Hematopoietic multipotent progenitor cell treated with erythropoietin and hydrocortisone succinate and interleukin-3 and kit ligand, for 4 days (in vitro differentiated cells): ENCODE measurements at regions not wholly inside any gene's neighbourhood (a gene's known extent, or its start where the extent isn't known, plus 50 kb on each side); places are given as distances from the start of the nearest gene placed in this dataset.
"Not testable (repeated sequence)": the region's sequence is repeated elsewhere in the genome, so short reads cannot be mapped to it uniquely, and the experiment has no call there.

Experiments used
- DNase-seq: peaks from one replicate; pipeline ENCODE4 v3.0.0-alpha.2; 2015

DNA sequence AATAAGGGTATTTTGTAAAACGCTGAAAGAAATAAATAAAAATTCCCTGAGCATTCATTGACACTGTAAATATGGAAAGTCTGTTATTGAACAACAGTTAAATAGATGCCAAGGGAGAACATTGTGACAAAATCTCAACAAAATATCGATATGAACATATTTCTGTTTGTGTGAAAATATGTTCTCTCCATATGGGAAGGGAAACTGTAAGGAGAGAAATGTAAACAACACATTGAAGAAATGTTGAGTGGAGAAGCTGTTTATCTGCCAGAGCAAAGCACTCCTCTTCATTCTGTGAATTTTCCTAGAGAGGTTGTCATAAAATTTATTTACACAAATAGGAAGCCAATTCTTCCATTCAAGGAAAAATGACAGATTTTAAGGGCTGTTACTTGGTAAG is 57.1 kb upstream of the EOMES start:
- DNase-seq = no peak

DNA sequence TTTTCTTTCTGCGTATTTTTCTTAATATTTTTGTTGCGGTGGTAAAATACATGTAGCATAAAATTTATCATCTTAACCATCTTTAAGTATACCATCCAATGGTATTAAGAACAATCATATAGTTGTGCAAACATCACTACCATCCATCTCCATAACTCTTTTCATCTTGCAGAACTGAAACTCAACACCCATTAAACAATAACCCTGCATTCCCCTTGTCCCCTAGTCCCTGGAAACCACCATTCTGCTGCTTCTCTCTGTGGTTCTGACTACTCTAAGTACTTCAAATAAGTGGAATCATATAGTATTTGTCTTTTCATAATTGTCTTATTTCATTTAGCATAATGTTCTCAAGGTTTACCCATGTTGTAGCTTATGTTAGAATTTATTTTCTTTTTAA is 67.3 kb upstream of the EOMES start:
- no peak for DNase-seq

DNA sequence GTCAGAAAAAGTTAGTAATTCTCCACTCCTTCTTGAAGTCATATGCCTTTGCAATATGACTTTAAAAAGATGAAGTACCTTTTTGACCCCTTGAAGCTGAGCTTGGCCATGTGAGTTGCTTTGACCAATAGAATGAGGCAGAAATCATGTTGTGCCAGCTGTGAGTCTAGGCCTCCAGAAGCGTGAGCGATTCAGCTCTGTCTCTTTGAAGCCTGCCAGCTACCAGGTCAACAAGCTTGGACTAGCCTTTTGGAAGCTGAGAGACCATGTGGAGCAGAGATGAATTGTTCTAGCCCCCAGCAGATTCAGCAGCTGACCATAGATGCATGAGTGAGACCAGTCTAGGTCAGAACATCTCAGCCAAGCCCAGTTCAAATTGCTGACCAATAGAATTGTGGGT is 69.8 kb upstream of the EOMES start:
- no peak for DNase-seq

DNA sequence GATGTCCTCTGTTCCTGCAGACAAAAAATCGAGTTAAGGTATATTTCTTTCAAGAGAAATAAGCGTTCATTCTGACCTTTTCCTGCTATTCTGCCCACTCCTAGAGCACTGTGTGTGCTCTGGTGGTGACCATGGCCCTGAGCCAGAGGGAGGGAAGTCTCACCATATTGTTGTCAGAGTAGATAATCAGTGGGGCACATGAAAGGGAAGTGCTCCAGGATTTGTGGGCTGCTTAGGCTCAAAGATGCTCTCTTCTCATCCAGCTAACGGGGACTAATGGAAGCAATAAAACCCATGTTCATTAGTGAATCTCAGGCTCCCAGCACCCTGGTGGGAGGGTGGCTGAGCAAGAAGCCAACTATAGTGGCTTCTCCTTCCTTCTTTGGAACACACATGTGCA is 70.7 kb upstream of the EOMES start:
- DNase-seq = no peak

DNA sequence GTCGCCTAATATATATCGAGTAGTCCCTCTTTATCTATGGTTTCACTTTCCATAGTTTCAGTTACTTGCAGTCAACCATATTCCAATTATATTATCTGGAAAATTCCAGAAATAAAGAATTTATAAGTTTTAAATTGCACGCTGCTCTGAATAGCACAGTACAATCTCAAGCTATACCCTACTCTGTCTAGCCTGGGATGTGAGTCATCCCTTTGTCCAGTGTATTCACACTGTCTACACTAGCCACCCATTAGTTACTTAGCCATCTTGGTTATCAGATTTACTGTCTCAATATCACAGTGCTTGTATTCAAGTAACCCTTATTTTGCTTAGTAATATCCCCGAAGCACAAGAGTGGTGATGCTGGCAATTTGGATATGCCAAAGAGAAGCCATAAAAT is 72.1 kb upstream of the EOMES start:
- no peak for DNase-seq

DNA sequence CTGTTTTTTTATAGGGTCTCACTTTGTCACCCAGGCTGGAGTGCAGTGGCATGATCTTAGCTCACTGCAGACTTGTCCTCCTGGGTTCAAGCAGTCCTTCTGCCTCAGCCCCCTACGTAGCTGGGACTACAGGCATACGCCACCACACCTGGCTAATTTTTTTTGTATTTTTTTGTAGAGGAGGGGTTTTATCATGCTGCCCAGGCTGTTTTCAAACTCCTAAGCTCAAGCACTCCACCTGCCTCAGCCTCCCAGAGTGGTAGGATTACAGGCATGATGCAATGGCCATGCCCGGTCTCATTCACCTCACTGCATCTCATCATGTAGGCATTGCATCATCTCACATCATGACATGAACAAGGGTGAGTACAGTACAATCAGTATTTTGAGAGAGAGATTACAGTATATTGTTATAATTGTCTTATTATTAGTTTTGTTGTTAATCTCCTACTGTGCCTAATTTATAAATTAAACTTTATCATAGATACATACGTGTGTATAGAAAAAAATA is 74.3 kb upstream of the EOMES start:
- DNase-seq = no peak

DNA sequence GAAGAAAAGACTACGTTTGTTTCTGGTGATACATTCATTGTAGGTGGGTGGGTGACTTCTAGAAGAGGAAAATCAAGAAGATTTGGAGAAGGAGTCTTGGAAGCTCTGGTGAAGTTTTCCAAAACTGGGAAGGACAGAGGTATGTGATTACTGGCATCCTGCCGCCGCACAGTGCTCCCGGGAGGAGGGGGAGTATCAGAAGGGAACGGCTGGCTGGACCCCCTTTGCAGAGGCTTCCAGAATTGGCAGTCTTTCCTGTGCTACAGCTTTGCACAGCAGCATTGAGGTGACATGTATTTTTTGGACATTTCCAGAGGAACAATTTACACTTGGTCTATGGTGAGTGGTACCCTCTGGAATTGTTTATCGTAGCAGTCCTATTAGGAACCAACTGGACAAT is 75.7 kb upstream of the EOMES start:
- no peak for DNase-seq

DNA sequence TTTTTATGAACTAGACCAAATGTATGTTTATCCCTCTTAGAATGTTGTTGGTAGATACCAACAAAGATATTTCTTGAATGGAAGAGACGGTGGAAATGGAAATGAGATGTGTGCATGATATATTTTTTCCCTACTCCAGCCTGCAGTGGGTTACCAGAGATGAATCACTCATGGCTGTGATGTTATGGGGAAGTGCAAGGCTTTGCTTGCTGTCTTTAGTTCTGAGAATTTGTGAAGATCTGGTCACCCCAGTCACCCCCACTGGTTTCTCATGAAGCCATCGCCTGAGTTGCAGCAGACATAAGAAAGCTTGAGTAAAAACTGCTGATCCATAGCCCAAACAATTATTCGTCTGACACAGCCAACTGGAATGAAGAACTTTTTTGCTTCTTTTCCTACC is 78.1 kb upstream of the EOMES start:
- DNase-seq = no peak

DNA sequence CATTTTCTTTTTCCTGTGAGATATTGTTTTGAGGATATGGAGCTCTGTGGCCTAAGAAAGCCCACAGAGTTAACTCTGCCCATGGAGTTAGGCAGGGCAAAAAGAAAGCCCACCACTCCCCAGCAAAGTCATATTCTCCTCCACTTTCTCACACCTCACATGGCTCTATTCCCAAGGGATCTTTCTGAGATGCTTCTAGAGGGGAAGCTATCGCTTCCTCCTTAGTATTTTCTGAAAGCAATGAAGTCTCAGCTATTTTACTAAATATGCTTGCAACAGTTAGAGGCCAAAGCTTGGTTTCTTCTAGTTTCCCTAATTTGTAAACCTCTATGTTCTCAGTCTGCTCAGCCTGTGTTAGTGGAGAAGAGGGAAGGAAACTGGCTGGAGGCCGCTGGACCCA is 80.3 kb upstream of the EOMES start:
- DNase-seq = no peak

DNA sequence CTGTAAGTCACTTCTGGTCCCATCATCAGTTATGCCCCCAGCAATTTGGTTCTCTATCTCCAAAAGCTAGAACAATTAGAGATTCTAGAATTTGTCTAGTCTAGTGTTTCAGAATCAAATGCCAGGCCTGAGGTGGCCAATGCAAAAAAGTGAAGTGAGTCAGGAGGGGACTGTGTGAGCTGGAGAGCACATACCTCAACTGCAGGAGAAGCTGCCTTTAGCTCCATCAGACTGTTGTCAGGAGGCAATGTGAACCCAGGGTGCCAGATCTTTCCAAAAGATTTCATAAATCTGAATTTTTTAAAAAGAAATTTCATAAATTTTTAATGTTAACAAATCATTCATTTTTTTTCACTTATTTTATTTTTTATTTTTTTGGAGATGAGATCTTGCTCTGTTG is 80.7 kb upstream of the EOMES start:
- DNase-seq = no peak

DNA sequence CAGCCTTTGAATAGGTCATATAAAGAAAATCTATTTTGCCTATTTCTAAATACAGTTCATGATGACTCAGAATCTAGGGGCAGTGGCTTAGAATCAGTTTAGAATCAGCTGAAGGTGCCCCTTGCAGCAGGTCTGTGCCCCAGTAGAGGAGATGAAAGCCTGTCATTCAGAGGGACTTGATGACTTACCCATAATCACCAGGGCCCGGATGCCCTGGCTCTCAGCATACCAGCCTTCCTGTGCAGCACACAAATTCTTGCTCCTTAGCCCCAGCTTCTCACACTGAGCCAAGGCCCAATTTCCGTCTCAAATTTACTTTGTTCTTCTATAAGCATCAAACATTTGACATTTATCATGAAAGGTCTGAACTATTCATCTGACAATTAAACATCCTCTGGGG is 83.2 kb upstream of the EOMES start:
- no peak for DNase-seq

DNA sequence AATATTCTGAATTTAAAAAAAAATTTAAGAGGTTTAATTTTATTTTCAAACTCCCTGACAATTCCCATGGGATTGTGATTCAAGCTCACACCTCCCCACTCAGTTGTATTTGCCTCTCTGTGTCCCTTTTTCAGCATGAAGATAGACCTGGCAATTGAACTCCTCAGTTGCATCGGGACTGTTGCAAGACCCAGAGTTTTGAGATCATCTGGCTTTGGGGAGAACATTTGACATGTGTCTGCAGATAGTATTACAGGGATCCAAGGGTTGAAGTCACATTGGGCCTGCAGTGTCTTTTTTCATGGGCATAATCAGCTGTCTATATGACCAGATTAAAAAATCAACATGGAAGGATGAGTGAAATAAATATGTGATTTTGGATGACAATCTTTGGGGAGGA is 91.1 kb upstream of the EOMES start:
- DNase-seq = no peak

DNA sequence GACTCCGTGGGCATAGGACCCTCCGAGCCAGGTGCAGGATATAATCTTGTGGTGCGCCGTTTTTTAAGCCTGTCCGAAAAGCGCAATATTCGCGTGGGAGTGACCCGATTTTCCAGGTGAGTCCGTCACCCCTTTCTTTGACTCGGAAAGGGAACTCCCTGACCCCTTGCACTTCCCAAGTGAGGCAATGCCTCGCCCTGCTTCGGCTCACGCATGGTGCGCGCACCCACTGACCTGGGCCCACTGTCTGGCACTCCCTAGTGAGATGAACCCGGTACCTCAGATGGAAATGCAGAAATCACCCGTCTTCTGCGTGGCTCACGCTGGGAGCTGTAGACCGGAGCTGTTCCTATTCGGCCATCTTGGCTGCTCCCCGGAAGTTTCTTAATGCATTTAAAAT is 99.5 kb upstream of the EOMES start:
- not testable (repeated sequence) for DNase-seq

DNA sequence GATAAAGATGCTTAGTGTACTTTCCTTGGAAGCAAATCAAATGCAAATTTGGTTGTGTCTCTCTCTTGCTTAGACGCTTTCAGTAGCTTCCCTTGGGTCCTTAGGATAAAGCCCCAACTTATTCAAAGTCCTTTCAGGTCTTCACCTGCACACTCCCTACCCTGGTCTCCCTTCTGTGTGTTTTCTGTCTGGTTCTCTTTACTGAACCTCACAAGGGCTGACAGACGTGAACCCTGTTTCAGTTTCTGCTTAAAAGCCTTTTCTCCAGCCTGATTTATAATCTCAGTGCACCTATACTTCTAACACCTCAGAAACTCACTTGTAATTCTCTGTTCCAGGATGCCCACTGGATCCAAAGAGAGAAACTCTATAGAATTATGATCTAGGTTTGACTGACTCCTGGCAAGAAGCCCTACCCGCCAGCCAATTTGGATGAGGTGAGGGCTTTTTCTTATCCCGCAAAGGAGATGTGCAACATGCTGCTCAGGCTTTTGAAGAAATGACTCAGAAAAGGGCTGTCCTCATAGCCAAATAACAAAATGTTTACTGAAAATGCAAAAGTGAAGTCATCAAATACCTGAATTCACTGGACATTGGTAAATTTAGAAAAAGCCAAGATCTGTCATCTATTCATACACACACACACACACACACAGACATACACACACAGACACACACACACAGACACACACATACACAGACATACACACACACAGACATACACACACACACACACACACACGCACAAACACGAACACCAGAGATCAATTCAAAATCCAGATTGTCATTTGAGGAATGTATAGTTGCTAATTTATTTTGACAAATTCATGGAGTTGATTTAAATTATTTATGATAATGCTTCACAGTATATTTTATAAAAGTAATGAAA is 102.4 kb upstream of the EOMES start:
- DNase-seq = no peak

DNA sequence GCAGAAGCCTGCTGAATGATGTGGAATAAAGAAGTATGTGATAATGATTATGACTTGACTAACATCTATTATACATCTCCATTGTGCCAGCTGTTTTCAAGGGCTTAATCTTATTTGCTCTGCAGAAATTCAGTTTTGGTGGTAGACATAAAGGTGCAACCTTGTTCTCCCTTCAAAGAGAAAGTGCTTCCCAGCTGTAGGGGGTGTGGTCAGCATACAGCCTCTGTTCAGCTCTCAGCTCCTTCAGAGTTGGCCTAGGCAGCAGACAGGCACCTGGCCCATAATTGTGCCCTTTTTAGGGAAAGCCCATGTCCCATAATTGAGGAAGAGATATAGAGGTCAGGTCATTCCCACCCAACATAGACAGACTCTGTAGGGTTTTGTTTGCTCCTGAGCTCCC is 104.3 kb upstream of the EOMES start:
- DNase-seq = no peak

DNA sequence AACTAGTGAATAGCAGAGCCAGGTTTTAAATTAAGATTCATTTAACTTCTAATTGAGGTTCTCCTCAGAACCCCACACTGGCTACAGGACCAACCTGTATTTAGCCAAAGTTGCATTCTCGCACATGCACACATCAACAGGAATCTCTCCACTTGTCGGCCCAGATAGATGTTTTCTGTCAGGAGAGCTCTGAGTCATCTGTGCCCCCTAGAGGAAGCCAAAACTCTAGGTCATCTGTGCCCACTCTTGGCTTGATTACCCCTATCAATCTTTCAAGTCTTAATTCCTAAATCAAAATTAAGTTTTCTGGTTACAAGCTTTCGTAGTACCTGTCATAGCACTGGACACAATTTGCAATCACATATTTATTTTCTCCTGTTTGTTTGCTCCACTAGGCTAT is 104.9 kb upstream of the EOMES start:
- peak; percentile 3 for DNase-seq

DNA sequence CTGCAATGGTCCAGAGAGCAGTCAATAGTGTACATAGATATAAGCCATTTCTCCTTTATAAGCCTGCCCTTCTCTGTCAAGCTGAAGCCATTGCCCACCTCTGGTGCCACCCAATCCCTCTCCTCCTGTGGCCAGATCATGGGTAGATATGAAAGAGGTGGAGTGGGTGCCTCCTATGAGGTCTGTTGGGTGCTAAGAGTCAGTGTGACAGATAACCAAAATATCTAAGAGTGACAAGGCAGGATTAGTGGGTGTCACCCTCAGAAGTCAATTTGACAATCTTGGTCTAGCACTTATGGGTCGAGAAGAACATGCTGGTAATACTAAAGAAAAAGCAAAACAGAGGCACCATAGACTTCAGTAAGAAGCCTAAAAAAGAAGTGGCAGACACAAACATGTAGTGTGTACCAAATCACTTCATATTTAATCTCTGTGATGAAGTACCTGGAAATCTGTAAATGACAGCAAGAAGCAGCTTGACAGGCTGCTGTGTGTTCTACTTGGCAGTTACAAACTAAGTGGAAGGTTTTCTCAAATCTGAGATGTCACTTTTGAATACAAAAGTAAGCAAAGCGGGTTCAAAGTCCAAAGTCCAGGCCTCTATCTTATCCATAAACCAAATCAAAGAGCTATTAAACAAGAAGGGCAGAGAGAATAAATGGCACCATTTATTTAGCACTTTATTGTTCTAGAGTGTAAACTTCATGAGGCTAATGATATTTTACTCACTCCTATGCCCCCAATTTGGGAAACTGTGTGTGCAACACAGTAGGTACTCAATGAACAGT is 118.9 kb upstream of the EOMES start:
- no peak for DNase-seq

DNA sequence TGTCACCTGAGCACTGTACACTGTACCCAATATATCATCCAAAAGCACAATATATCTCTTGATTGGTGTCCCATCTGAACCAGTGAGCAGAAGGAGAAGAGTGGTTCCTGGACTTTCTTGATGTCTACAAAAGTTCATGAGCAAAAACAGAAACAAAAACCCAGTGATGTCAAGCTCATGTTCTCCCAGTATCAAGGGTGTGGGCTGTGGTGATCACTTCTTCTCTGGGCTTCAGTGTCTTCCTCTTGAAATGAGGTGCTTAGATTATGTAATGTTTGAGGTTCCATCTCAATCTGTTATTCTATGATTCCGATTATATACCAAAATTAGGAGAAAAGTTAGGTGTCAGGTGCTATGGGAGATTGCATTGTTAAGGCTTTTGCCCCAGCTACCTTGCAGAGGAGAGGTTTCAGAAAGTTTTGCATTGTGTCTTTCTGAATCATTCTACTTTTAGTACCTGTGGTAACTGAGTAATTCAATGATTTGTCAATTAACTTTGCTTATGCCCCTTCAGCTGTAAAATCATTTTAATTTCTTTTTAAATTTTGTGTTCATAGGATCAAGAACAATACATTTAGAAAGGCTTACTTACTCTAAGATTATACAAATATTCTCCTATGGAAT is 122.0 kb upstream of the EOMES start:
- DNase-seq = no peak

DNA sequence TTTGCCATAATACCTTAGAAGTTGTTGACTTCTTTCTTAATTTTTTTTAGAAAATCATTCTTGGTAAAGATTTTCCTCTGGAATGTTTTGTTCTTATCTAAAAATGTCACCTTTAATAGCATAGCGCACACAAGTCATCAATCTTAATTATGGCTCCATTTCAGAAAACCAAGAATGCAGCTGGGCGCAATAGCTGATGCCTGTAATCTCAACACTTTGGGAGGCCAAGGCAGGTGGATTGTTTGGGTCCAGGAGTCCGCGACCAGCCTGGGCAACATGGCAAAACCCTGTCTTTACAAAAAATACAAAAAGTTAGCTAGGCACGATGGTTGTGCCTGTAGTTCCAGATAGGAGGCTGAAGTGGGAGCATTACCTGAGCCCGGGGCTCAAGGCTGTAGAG is 125.6 kb upstream of the EOMES start:
- no peak for DNase-seq

DNA sequence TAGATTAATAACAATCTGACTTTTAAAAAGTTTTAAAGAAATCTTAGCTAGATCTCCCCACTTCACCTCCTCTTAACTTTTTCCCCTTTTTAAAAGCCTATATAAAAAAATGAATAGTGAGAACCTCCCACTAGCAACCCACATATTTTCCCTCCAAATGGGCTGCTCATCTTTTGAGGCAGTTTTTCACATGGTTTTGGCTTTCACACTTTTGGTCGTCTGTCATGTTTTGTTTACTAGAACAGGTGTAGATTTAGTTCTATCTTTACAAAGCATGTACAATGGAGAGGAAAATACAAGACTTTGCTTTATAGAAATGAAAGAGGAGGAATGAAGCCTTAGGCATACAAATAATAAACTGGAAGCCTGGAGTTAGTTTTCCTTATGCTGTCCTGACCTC is 126.7 kb upstream of the EOMES start:
- no peak for DNase-seq

DNA sequence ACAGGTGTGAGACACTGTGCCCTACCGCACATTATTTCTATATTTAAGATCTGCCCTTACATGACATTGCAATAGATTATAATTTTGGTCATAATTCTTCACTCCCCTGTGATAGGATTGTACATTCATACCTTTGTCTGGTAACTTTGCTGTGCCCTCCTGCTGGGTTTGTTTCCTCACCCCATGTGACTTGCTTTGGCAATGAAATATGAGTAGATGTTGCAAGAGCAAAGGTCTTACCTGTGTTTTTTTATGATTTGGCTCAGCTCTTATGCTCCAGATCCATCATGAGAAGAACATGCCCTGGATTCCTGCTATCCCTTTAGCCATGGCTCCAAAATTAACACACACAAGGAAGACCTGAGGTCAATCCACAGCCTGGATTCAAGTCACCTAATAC is 137.7 kb upstream of the EOMES start:
- no peak for DNase-seq

DNA sequence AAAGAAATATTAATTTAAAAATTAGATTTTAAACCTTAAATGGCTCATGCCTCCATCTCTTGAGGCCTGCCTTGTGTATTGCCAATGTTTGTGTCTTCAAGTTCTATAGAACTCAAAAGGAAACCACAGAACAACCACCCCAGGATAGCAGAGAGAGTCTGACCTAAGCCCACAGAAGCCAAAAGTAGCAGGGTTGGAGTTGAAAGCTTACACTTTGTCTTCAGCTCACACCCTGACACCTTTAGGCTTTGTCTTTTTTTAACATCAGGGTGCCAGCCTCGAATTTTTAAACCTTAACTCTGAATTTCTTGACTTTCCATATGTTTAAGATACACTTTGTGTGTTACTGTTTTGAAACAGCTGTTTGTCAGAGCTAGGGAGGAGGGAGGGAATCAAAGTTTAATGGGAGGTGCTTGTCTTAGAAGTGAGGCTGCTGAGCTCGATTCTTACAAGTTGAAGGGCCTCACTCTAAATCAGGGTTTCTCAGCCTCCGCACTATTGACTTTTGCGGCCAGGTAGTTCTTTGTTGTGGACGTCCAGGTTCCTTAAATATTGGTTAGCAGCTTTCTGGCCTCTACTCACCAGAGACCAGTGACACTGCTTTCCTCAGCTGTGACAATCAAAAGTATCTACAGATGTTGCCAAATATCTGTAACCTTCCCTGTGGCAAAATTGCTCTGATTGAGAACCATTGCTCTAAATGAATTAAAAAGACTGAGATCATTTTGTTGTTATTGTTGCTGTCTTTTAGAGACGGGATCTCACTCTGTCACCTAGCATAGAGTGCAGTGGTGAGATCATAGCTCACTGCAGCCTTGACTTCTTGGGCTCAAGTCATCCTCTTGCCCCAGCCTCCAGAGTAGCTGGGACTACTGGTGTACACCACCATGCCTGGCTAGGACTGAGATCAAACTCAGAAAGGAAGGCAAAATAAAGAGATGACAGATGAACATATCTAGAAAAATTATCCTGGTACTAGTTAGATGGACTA is 139.2 kb upstream of the EOMES start:
- no peak for DNase-seq

DNA sequence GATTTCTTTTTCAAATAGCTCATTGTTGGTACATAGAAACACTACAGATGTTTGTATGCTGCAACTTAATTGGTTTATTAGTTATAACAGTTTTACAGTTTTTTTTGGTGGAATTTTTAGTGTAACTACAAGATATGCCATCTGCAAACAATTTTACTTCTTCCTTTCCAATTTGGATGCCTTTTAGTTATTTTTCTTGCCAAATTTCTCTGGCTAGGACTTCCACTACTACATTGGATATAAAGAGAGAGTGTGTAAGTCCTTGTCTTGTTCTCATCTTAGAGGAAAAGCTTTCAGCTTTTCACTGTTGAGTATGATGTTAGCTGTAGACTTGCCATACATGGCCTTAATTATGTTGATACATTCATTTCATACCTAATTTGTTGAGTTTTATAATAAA is 143.6 kb upstream of the EOMES start:
- DNase-seq = no peak
